ENCODE measurements at regions not wholly inside any gene's neighbourhood (a gene's known extent, or its start where the extent isn't known, plus 50 kb on each side); places are given as distances from the start of the nearest gene placed in this dataset.

DNA sequence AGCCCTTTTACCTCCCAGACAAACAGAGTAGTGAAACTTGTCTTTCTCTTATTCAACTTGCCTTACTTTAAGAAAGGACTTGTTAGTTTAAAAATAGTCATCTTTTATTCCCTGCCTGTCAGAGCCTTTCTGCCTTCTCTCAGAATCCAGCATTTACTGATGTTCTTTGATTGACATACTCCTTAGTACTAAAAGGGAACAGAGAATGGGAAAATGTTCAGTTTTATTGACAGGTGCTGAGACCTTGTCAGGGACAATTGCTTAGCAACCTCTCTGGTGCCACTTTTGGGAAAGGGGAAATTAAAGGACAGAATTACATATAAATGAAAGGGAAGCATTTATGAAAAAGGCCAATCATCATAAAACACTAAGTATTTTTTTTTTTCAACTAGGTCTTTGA, 378.3 kb downstream of the PDCD6IP start:
- H3K4me1 Mint-ChIP-seq (ENCODE audit: low read depth): no peaks in the 10 kb centered on the region
- H3K36me3 Mint-ChIP-seq (ENCODE audit: low read depth): no peaks in the 10 kb centered on the region
- H3K4me3 Mint-ChIP-seq (ENCODE audit: low read depth): no peak overlapping the region
- no peaks in the 10 kb centered on the region for H3K9me3 Mint-ChIP-seq
- DNase-seq (ENCODE audit: low spot score): no peak
- H3K27ac Mint-ChIP-seq: no peak overlapping the region
- intact Hi-C loops (cut with micrococcal nuclease): no loop called here
- H3K27me3 Mint-ChIP-seq (ENCODE audit: low read depth): no peaks in the 10 kb centered on the region

- Mint-ChIP-seq H3K4me1 (ENCODE audit: low read depth) (no peaks in the 10 kb centered on the region), H3K4me3 (ENCODE audit: low read depth) (no peak overlapping the region), H3K27me3 (ENCODE audit: low read depth) (peaks cover 2% of the 10 kb centered on the region), H3K9me3 (no peaks in the 10 kb centered on the region), H3K27ac (no peak overlapping the region), H3K36me3 (ENCODE audit: low read depth) (no peaks in the 10 kb centered on the region)
- DNase-seq (ENCODE audit: low spot score): no peak
- intact Hi-C loops (cut with micrococcal nuclease): no loop called here
Observed at GRCh38 chr3:34178415-34178814, 380.0 kb downstream of the PDCD6IP start.

- intact Hi-C loops (cut with micrococcal nuclease): no loop called here
- Mint-ChIP-seq H3K9me3 (no peaks in the 10 kb centered on the region), H3K27ac (no peak overlapping the region), H3K27me3 (ENCODE audit: low read depth) (peaks cover 2% of the 10 kb centered on the region), H3K4me3 (ENCODE audit: low read depth) (no peak overlapping the region), H3K36me3 (ENCODE audit: low read depth) (no peaks in the 10 kb centered on the region), H3K4me1 (ENCODE audit: low read depth) (no peaks in the 10 kb centered on the region)
- no peak for DNase-seq (ENCODE audit: low spot score)
Observed at GRCh38 chr3:34179716-34180115, 381.3 kb downstream of the PDCD6IP start.

DNA sequence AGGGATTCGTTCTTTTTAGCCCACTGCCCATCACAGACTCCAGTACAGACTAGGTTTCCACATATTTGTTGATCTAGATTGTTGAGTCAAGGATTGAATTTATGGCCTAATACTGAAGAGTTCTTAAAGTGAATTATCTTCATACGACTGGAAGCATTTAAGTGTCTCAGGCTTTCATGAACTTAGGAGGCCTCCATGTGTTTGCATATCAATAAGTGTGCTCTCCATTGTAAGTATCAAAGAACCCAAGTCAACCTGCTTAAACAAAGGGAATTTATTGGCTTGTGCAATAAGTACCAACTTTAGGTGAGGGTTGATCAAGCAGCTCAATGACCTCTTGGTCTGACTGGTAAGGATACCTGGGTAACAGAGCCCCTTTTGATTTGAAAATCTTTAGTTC, 382.1 kb downstream of the PDCD6IP start:
- intact Hi-C loops (cut with micrococcal nuclease): no loop called here
- Mint-ChIP-seq H3K4me1 (ENCODE audit: low read depth) (no peaks in the 10 kb centered on the region), H3K9me3 (no peaks in the 10 kb centered on the region), H3K27me3 (ENCODE audit: low read depth) (peaks cover 2% of the 10 kb centered on the region), H3K4me3 (ENCODE audit: low read depth) (no peak overlapping the region), H3K36me3 (ENCODE audit: low read depth) (no peaks in the 10 kb centered on the region), H3K27ac (no peak overlapping the region)
- no peak for DNase-seq (ENCODE audit: low spot score)

GRCh38 chr3:34183114-34183513, 384.7 kb downstream of the PDCD6IP start:
- Mint-ChIP-seq H3K4me3 (ENCODE audit: low read depth) (no peak overlapping the region), H3K36me3 (ENCODE audit: low read depth) (no peaks in the 10 kb centered on the region), H3K9me3 (no peaks in the 10 kb centered on the region), H3K4me1 (ENCODE audit: low read depth) (no peaks in the 10 kb centered on the region), H3K27ac (no peak overlapping the region), H3K27me3 (ENCODE audit: low read depth) (peaks cover 2% of the 10 kb centered on the region)
- intact Hi-C loops (cut with micrococcal nuclease): no loop called here
- no peak for DNase-seq (ENCODE audit: low spot score)

GRCh38 chr3:34183611-34184340, 385.3 kb downstream of the PDCD6IP start:
- peaks cover 2% of the 10 kb centered on the region for H3K27me3 Mint-ChIP-seq (ENCODE audit: low read depth)
- no peak overlapping the region for H3K27ac Mint-ChIP-seq
- no peaks in the 10 kb centered on the region for H3K9me3 Mint-ChIP-seq
- intact Hi-C loops (cut with micrococcal nuclease): no loop called here
- no peaks in the 10 kb centered on the region for H3K4me1 Mint-ChIP-seq (ENCODE audit: low read depth)
- no peaks in the 10 kb centered on the region for H3K36me3 Mint-ChIP-seq (ENCODE audit: low read depth)
- H3K4me3 Mint-ChIP-seq (ENCODE audit: low read depth): no peak overlapping the region
- no peak for DNase-seq (ENCODE audit: low spot score)

GRCh38 chr3:34185301-34185700, 386.9 kb downstream of the PDCD6IP start:
- Mint-ChIP-seq H3K27me3 (ENCODE audit: low read depth) (peaks cover 2% of the 10 kb centered on the region), H3K36me3 (ENCODE audit: low read depth) (no peaks in the 10 kb centered on the region), H3K4me1 (ENCODE audit: low read depth) (no peaks in the 10 kb centered on the region), H3K27ac (no peak overlapping the region), H3K9me3 (no peaks in the 10 kb centered on the region), H3K4me3 (ENCODE audit: low read depth) (no peak overlapping the region)
- intact Hi-C loops (cut with micrococcal nuclease): no loop called here
- no peak for DNase-seq (ENCODE audit: low spot score)

GRCh38 chr3:34189133-34189532, 390.7 kb downstream of the PDCD6IP start:
- Mint-ChIP-seq H3K27me3 (ENCODE audit: low read depth) (no peaks in the 10 kb centered on the region), H3K36me3 (ENCODE audit: low read depth) (no peaks in the 10 kb centered on the region), H3K27ac (no peak overlapping the region), H3K4me3 (ENCODE audit: low read depth) (no peak overlapping the region), H3K9me3 (no peaks in the 10 kb centered on the region), H3K4me1 (ENCODE audit: low read depth) (no peaks in the 10 kb centered on the region)
- DNase-seq (ENCODE audit: low spot score): no peak
- intact Hi-C loops (cut with micrococcal nuclease): no loop called here

DNA sequence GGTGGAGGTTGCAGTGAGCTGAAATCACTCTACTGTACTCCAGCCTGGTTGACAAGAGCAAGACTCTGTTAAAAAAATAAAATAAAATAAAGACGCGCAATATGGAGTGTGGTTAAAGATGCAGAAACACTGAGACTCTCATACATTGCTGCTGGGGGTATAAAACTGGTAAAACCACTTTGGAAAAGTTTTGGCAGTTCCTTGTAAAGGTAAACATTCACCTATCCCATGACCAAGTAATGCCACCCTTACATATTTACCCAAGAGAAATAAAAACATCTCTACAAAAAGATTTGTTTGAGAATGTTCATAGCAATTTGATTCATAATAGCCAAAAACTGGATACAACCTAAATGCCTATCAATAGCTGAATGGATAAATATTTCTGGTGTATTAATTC, 398.5 kb downstream of the PDCD6IP start:
- Mint-ChIP-seq H3K27me3 (ENCODE audit: low read depth) (no peaks in the 10 kb centered on the region), H3K4me1 (ENCODE audit: low read depth) (no peaks in the 10 kb centered on the region), H3K27ac (no peak overlapping the region), H3K4me3 (ENCODE audit: low read depth) (no peak overlapping the region), H3K9me3 (no peaks in the 10 kb centered on the region), H3K36me3 (ENCODE audit: low read depth) (no peaks in the 10 kb centered on the region)
- intact Hi-C loops (cut with micrococcal nuclease): no loop called here
- no peak for DNase-seq (ENCODE audit: low spot score)

- Mint-ChIP-seq H3K4me3 (ENCODE audit: low read depth) (no peak overlapping the region), H3K4me1 (ENCODE audit: low read depth) (no peaks in the 10 kb centered on the region), H3K9me3 (no peaks in the 10 kb centered on the region), H3K36me3 (ENCODE audit: low read depth) (no peaks in the 10 kb centered on the region), H3K27me3 (ENCODE audit: low read depth) (no peaks in the 10 kb centered on the region), H3K27ac (no peak overlapping the region)
- no peak for DNase-seq (ENCODE audit: low spot score)
- intact Hi-C loops (cut with micrococcal nuclease): no loop called here
Observed at GRCh38 chr3:34198309-34198708, 399.9 kb downstream of the PDCD6IP start.

GRCh38 chr3:34200576-34200975, 402.1 kb downstream of the PDCD6IP start:
- Mint-ChIP-seq H3K27me3 (ENCODE audit: low read depth) (peaks cover 2% of the 10 kb centered on the region), H3K4me3 (ENCODE audit: low read depth) (no peak overlapping the region), H3K36me3 (ENCODE audit: low read depth) (no peaks in the 10 kb centered on the region), H3K27ac (no peak overlapping the region), H3K9me3 (no peaks in the 10 kb centered on the region), H3K4me1 (ENCODE audit: low read depth) (no peaks in the 10 kb centered on the region)
- intact Hi-C loops (cut with micrococcal nuclease): no loop called here
- no peak for DNase-seq (ENCODE audit: low spot score)

- Mint-ChIP-seq H3K27ac (no peak overlapping the region), H3K4me3 (ENCODE audit: low read depth) (no peak overlapping the region), H3K36me3 (ENCODE audit: low read depth) (no peaks in the 10 kb centered on the region), H3K4me1 (ENCODE audit: low read depth) (no peaks in the 10 kb centered on the region), H3K9me3 (no peaks in the 10 kb centered on the region), H3K27me3 (ENCODE audit: low read depth) (peaks cover 2% of the 10 kb centered on the region)
- intact Hi-C loops (cut with micrococcal nuclease): no loop called here
- DNase-seq (ENCODE audit: low spot score): no peak
Observed at GRCh38 chr3:34202975-34203374, 404.5 kb downstream of the PDCD6IP start.

DNA sequence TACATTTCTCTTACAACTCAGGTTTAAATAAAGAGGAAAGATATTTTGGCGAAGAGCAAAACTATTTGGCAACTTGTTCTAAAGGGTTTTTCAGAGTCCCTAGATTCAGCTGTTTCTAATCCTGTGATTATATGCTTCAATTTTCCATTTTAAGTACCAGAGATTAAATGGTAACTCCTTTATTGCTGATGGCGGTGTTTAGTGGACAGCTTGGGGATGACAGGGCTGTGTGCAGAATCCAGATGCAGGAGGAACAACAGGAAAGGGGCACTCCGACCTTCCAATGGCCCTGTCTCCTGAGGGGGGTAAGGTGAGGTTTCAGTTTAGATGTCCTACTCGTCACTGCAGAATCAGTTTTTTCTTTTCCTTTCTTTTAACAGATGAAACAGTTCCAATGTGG, 405.0 kb downstream of the PDCD6IP start:
- no peaks in the 10 kb centered on the region for H3K4me1 Mint-ChIP-seq (ENCODE audit: low read depth)
- H3K9me3 Mint-ChIP-seq: no peaks in the 10 kb centered on the region
- H3K4me3 Mint-ChIP-seq (ENCODE audit: low read depth): no peak overlapping the region
- intact Hi-C loops (cut with micrococcal nuclease): no loop called here
- H3K27ac Mint-ChIP-seq: no peak overlapping the region
- DNase-seq (ENCODE audit: low spot score): no peak
- no peaks in the 10 kb centered on the region for H3K36me3 Mint-ChIP-seq (ENCODE audit: low read depth)
- H3K27me3 Mint-ChIP-seq (ENCODE audit: low read depth): peaks cover 2% of the 10 kb centered on the region

DNA sequence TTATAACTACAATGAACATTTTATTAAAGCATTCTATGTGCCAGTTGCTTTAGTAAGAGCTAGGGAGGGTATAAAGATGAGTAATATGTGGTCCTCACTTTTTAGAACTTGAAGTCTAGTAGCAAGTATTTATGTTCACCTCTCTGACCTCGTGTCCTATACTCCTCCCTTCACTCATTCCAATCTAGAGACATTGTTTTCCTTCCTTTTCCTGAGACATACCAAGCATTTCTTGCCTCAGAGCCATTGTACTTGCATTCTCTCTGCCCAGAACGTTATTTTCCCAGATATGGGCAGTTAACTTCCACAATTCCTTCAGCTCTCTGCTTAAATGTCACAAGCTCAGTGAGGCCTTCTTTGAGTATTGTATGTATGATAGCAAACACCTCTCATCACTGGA, 408.6 kb downstream of the PDCD6IP start:
- H3K4me3 Mint-ChIP-seq (ENCODE audit: low read depth): no peak overlapping the region
- no peaks in the 10 kb centered on the region for H3K36me3 Mint-ChIP-seq (ENCODE audit: low read depth)
- DNase-seq (ENCODE audit: low spot score): no peak
- H3K27ac Mint-ChIP-seq: no peak overlapping the region
- H3K4me1 Mint-ChIP-seq (ENCODE audit: low read depth): no peaks in the 10 kb centered on the region
- intact Hi-C loops (cut with micrococcal nuclease): no loop called here
- peaks cover 2% of the 10 kb centered on the region for H3K27me3 Mint-ChIP-seq (ENCODE audit: low read depth)
- H3K9me3 Mint-ChIP-seq: no peaks in the 10 kb centered on the region

All from activated T-helper 2 cell treated with anti-CD3 and anti-CD28 coated beads, Interferon-gamma antibody, Interleukin-2, Interleukin-4, amounts not matched to agents 10 μg/mL and 5 μg/mL and 100 μg/mL, durations not matched to agents 14 hours and 24 hours and 36 hours (primary cell).